Naive thymus-derived CD8-positive, alpha-beta T cell (primary cell): ENCODE measurements at regions not wholly inside any gene's neighbourhood (a gene's known extent, or its start where the extent isn't known, plus 50 kb on each side); places are given as distances from the start of the nearest gene placed in this dataset.

Experiments used
- ATAC-seq, 2 donors: fragments of 150-1000 bp; cut with Tn5 transposase in 1 of 2; sonication (Bioruptor Pico), chemical (Tn5 transposase) in 1 of 2; 1 replicate in 1 of 2; 2 replicates in 1 of 2; pipeline ENCODE4 v1.10.0; 2021; ENCODE audit warnings: mild to moderate bottlenecking in 2 of 2, moderate library complexity in 2 of 2
- POLR2A ChIA-PET: fragments of 350-600 bp; sonication (Branson Sonifier 250); formaldehyde crosslinking; loops from one replicate; lab custom pipeline; 2021; ENCODE audit warnings: antibody characterized with exemption; lab: Charles Lee
- DNase-seq, 10 donors: peaks; one replicate each; pipeline versions ENCODE4 v3.0.0 to v3.0.0-alpha.2; 2020 to 2022
- H3K27ac Mint-ChIP-seq, 10 donors: one replicate each; pipeline ENCODE4 v1.8.0; 2020 to 2022; ENCODE audit warnings: mild to moderate bottlenecking in 10 of 10, mixed read lengths in 10 of 10, moderate library complexity in 4 of 10, inconsistent platforms in 1 of 10
- H3K27me3 Mint-ChIP-seq, 5 donors: one replicate each; pipeline ENCODE4 v1.8.0; 2021 to 2022; ENCODE audit warnings: mixed read lengths in 5 of 5
- H3K36me3 Mint-ChIP-seq, 3 donors: one replicate each; pipeline ENCODE4 v1.8.0; 2020 to 2022; ENCODE audit warnings: mixed read lengths in 3 of 3, mild to moderate bottlenecking in 2 of 3, inconsistent platforms in 1 of 3
- H3K4me1 Mint-ChIP-seq, 4 donors: one replicate each; pipeline ENCODE4 v1.8.0; 2021 to 2022; ENCODE audit warnings: mixed read lengths in 4 of 4
- H3K4me3 Mint-ChIP-seq, 10 donors: one replicate each; pipeline ENCODE4 v1.8.0; 2020 to 2022; ENCODE audit warnings: mild to moderate bottlenecking in 10 of 10, mixed read lengths in 10 of 10, moderate library complexity in 6 of 10, inconsistent platforms in 1 of 10
- H3K9me3 Mint-ChIP-seq, 9 donors: one replicate each; pipeline ENCODE4 v1.8.0; 2020 to 2022; ENCODE audit warnings: mixed read lengths in 9 of 9, mild to moderate bottlenecking in 3 of 9, inconsistent platforms in 1 of 9, moderate library complexity in 1 of 9

DNA sequence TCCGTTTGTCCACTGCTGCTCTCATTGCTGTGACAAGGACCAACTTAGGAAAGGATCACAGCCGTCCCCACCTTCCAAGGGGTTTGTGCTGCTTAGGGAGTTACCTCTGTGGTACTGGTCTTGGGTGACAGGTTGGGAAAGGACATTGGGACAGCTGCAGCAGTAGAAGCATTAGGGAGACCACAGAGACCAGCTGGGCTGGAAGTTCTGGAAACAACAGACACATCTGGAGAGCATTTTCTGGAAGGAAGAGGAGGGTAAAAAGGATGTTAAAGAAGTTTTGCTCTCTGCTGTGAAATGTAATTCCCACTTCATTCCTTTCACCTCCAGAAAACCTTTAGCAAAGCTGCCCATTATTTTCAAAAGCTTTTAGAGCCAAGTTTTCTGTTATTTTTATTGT is 304.2 kb downstream of the LRFN2 start:
- Mint-ChIP-seq H3K4me3 (no peak overlapping the region), H3K27ac (no peak overlapping the region), H3K36me3 (no peaks in the 10 kb centered on the region), H3K9me3 (no peaks in the 10 kb centered on the region), H3K27me3 (peaks cover 9 to 52% (median 25%) of the 10 kb centered on the region in 5 donors), H3K4me1 (peaks cover 0 to 6% (median 2%) of the 10 kb centered on the region in 4 donors)
- no peak for DNase-seq
- POLR2A ChIA-PET = no interaction called here
- ATAC-seq = no peak

DNA sequence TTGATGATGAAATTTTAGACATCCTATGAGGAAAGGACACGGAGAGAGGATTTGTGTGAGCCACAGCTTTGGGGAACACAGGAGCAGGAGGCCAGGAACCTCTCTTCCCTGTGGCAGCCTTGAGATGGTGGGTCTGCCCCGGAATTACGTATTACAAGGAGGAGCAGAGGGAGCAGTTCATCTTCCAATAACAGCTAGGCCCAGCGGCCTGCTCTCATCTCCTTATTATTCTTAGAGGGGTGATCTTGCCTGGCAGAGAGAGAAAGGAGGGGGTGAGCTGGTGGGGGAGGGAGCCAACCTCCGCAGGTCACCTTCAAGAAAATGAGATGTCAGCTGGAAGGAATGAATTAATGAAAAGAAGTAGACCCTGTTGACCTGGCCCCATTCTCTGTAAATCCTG is 305.8 kb downstream of the LRFN2 start:
- H3K9me3 Mint-ChIP-seq = no peaks in the 10 kb centered on the region
- H3K36me3 Mint-ChIP-seq = no peaks in the 10 kb centered on the region
- peaks cover 9 to 37% (median 20%) of the 10 kb centered on the region in 5 donors for H3K27me3 Mint-ChIP-seq
- DNase-seq = no peak
- POLR2A ChIA-PET = no interaction called here
- H3K27ac Mint-ChIP-seq = peak overlapping the region in 1 of 10 donors; percentile 30
- no peak for ATAC-seq
- no peak overlapping the region for H3K4me3 Mint-ChIP-seq
- H3K4me1 Mint-ChIP-seq = peaks cover 0 to 6% (median under 1%) of the 10 kb centered on the region in 4 donors

DNA sequence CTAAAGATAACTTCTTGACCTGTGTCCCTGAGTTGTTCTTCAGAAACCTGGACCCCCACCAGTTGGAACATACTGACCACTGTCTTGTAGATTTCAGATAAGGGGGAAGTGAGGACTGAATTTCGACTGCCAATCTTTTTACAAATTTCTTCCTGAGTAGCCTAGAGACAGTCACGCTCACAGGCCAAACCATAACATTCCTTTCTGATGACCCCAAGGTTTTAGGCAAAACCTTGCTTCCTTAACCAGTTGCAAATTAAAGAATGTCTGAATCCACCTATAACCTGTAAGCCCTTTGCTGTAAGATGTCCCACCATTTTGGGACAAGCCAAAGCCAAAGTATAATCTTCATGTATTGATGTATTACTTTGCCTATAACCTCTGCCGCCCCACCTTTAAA is 306.9 kb downstream of the LRFN2 start:
- ATAC-seq (no peak), DNase-seq (no peak)
- Mint-ChIP-seq H3K36me3 (no peaks in the 10 kb centered on the region), H3K4me1 (no peaks in the 10 kb centered on the region), H3K4me3 (no peak overlapping the region), H3K27me3 (peaks cover 3 to 34% (median 12%) of the 10 kb centered on the region in 5 donors), H3K27ac (no peak overlapping the region), H3K9me3 (no peaks in the 10 kb centered on the region)
- POLR2A ChIA-PET = no interaction called here

DNA sequence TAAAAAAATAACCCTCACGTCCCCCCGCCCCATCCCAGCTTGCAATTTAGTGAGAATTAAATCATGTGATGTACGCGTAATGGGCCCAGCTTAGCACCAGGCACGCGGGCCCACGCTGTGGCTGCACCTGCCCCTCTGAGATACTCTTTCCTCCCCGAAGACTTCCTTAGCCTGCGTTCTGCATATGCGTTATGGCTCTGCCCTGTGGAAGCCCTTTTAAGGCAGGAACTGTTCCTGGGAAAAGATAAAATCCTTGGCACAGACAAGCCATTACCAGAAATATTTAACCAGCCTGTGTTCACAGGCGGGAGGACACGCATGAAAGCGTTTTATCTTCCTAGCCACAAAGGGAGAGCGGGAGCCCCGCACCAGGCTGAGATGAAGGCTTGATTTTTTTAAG is 311.0 kb downstream of the LRFN2 start:
- no peaks in the 10 kb centered on the region for H3K36me3 Mint-ChIP-seq
- DNase-seq (no peak), ATAC-seq (no peak)
- no peak overlapping the region for H3K4me3 Mint-ChIP-seq
- peaks cover 2 to 22% (median 6%) of the 10 kb centered on the region in 5 donors for H3K27me3 Mint-ChIP-seq
- no peaks in the 10 kb centered on the region for H3K9me3 Mint-ChIP-seq
- H3K27ac Mint-ChIP-seq = no peak overlapping the region
- no peaks in the 10 kb centered on the region for H3K4me1 Mint-ChIP-seq
- POLR2A ChIA-PET = no interaction called here

DNA sequence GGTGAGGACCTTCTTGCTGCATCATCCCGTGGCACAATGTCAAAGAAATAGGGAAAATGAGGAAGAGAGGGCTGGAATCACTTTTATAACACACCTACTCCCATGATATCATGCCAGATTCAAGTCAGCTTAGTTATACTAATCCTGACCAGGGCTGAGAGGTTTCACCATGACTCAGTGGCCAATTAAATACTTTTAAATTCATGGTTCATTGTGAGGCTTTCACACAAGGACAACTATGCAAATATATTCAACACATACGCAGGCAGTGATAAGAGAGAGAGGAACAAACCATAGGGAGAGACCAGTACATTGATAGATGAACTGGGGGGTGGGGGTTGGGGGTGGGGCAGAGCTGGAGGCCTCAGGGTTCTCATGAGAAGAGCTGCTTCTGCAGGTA is 313.1 kb downstream of the LRFN2 start:
- peak overlapping the region in 1 of 10 donors; percentile 28 for H3K27ac Mint-ChIP-seq

DNA sequence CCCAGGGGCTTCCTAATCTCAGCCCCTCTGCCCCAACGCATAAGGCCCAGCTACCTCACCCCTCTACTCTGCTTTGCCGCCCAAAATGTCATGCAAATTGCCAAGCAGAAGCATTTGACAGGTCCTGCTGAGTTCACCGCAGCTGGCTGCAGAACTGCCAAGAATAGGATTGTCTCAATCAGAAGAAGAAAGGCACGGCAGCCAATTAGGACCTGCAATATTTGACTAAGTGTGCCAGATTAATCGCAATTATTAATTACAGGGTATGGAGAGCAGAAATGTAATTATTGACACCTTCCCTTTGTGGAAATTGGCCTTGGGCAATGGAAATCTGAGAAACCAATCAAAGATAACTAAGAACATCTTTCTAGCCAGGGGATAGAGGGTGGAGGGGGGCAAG is 318.6 kb downstream of the LRFN2 start:
- H3K36me3 Mint-ChIP-seq = no peaks in the 10 kb centered on the region
- H3K27me3 Mint-ChIP-seq = peaks cover 0 to 24% (median 15%) of the 10 kb centered on the region in 5 donors
- ATAC-seq (no peak), DNase-seq (no peak)
- no peaks in the 10 kb centered on the region for H3K9me3 Mint-ChIP-seq
- no peak overlapping the region for H3K27ac Mint-ChIP-seq
- POLR2A ChIA-PET = no interaction called here
- no peaks in the 10 kb centered on the region for H3K4me1 Mint-ChIP-seq
- no peak overlapping the region for H3K4me3 Mint-ChIP-seq

More for the DNA sequence above, 313.1 kb downstream of the LRFN2 start:
- no peak for ATAC-seq
- Mint-ChIP-seq H3K4me3 (no peak overlapping the region), H3K27me3 (peaks cover 3 to 30% (median 16%) of the 10 kb centered on the region in 5 donors), H3K4me1 (no peaks in the 10 kb centered on the region), H3K36me3 (no peaks in the 10 kb centered on the region), H3K9me3 (no peaks in the 10 kb centered on the region)
- POLR2A ChIA-PET = no interaction called here
- DNase-seq = no peak

DNA sequence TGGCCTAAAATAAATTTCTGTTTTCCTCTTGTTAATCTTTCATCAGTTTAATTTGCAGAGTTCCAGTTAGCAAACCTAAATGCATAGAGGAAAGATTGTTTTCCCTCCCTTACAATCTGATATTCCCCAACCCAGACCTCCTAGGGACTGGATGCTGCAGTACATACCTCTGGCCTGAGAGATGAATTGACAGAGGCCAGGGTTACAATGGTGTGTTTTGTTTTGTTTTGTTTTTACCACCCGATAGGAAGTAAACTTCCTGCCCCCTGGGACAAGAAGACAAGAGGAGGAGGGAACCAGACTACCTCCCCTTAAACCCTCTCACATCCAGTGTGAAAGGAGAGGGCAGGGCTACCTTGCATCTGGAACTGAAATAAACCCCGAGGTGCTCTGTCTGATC is 319.0 kb downstream of the LRFN2 start:
- H3K27ac Mint-ChIP-seq = no peak overlapping the region
- POLR2A ChIA-PET = no interaction called here
- H3K9me3 Mint-ChIP-seq = no peaks in the 10 kb centered on the region
- no peak overlapping the region for H3K4me3 Mint-ChIP-seq
- peaks cover 0 to 20% (median 11%) of the 10 kb centered on the region in 5 donors for H3K27me3 Mint-ChIP-seq
- ATAC-seq (no peak), DNase-seq (no peak)
- H3K36me3 Mint-ChIP-seq = no peaks in the 10 kb centered on the region
- H3K4me1 Mint-ChIP-seq = no peaks in the 10 kb centered on the region

DNA sequence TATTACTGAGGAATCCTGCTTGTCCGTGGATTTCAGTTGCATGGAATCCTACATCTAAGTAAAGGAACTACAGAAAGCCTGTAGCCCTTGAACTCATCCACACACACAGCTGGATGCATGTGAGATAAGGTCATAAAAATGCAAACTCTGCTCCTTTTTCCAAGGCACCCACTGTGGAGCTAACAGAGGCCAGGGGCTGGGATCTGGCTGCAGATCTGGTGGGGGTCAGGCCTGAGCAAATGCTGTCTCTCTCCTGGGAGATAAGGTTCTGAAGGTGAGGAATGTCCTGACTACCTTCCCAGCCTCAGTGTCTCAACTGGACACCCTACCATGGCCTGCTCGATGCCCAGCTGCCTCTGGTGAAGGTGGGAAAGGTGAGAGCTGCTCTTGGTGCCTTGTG is 321.5 kb downstream of the LRFN2 start:
- ATAC-seq = no peak
- peaks cover 0 to 3% (median 0%) of the 10 kb centered on the region in 4 donors for H3K4me1 Mint-ChIP-seq
- no peak overlapping the region for H3K27ac Mint-ChIP-seq
- no peaks in the 10 kb centered on the region for H3K36me3 Mint-ChIP-seq
- POLR2A ChIA-PET = interaction anchor here (0.7 kb wide), 1 partner anchor 78 kb away, joined by 3 read pairs; no protein-coding TSS in a partner anchor
- H3K27me3 Mint-ChIP-seq = peaks cover 0 to 27% (median 17%) of the 10 kb centered on the region in 5 donors
- H3K9me3 Mint-ChIP-seq = peaks cover 0 to 4% (median 0%) of the 10 kb centered on the region in 9 donors
- no peak overlapping the region for H3K4me3 Mint-ChIP-seq
- no peak for DNase-seq

DNA sequence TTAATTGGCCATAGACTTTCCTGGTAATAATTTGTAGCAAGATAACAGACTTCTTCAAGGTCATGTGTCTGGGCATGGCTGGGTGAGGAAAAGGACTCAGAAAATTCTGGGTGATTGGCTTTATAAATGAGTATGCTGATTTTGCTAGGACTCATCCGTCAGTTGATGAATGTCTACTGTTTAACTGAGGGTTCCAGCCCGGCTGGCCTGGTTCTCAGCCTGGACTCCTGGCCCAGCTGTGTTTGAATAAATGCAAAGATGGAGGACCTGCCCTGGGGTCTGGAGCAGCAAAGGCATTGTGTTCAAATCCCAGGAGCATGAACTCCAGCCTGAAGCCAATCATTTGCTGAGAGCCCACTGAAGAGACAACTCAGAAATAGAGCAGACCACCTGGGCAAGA is 323.2 kb downstream of the LRFN2 start:
- peaks cover 0 to 3% (median 0%) of the 10 kb centered on the region in 4 donors for H3K4me1 Mint-ChIP-seq
- peaks cover 0 to 7% (median 0%) of the 10 kb centered on the region in 9 donors for H3K9me3 Mint-ChIP-seq
- ATAC-seq (no peak), DNase-seq (no peak)
- no peak overlapping the region for H3K4me3 Mint-ChIP-seq
- no peak overlapping the region for H3K27ac Mint-ChIP-seq
- POLR2A ChIA-PET = no interaction called here
- no peaks in the 10 kb centered on the region for H3K36me3 Mint-ChIP-seq
- H3K27me3 Mint-ChIP-seq = peaks cover 0 to 22% (median 8%) of the 10 kb centered on the region in 5 donors

DNA sequence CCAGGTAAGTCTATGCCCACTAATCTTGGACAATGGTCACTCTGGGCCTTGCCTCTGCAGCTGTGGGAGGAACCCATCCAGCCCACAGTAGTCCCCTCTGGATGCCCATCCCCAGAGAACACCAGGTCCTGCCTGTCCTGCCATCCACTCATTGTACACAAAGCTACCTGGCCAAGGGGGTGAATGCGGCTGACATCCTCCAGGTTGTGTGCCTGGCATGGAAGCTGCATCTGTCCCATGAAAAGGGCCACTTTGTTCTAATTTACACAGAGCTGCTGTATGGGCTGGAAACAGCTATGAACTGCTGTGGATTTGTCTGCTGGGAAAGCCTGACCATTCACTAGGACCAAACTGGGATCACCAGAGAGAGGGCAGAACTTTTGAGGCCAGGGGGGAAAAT is 324.8 kb downstream of the LRFN2 start:
- H3K27ac Mint-ChIP-seq = no peak overlapping the region

DNA sequence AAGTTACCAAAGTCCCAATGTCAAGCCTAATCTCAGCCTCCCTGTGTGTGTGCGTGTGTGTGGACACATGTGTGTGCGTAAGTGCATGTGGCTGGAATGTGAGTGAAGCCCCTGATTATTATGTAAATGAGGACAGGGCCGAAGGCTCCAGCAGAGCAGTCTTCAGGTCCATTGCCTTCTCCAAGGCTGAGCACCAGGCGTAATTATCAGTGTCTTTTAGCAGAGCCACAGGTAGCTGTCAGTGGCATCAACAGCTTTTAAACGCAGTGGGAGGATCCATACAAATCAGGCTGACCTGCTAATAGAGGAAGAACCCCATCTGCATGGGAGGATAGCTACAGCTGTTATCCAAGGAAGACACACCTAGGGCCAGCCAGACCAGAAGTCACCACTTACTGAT is 324.3 kb upstream of the MOCS1 start:
- Mint-ChIP-seq H3K27ac (no peak overlapping the region), H3K36me3 (no peaks in the 10 kb centered on the region), H3K27me3 (peaks cover 0 to 38% (median 11%) of the 10 kb centered on the region in 5 donors), H3K4me1 (peaks cover 0 to 3% (median 0%) of the 10 kb centered on the region in 4 donors), H3K4me3 (no peak overlapping the region), H3K9me3 (peaks cover 0 to 7% (median 0%) of the 10 kb centered on the region in 9 donors)
- POLR2A ChIA-PET = no interaction called here
- ATAC-seq (no peak), DNase-seq (no peak)

More for the DNA sequence above, 324.8 kb downstream of the LRFN2 start:
- POLR2A ChIA-PET = no interaction called here
- no peak for DNase-seq
- Mint-ChIP-seq H3K4me3 (no peak overlapping the region), H3K36me3 (no peaks in the 10 kb centered on the region), H3K9me3 (peaks cover 0 to 7% (median 0%) of the 10 kb centered on the region in 9 donors), H3K27me3 (peaks cover 0 to 24% (median 16%) of the 10 kb centered on the region in 5 donors), H3K4me1 (peaks cover 0 to 3% (median 0%) of the 10 kb centered on the region in 4 donors)
- ATAC-seq = no peak

DNA sequence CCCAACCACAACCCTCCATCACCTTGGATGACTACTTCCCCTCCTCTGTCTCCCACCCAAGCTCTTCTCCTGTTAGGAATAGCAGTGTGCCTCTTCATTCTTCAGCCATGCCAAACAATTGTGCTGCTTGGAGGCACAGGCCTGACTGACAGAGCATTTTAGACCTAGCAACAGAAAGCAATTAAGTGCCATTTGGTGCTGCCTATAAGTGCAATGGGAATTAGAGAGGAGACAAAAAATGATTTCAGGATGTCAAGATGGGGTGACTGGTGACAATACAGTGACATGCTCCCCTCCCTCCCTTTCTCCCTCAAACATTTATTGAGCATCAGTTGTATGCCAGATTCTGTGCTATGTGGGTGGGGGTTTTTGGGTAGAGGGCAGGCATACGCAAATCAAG is 322.6 kb upstream of the MOCS1 start:
- Mint-ChIP-seq H3K27ac (no peak overlapping the region), H3K4me1 (no peaks in the 10 kb centered on the region), H3K27me3 (peaks cover 0 to 38% (median 8%) of the 10 kb centered on the region in 5 donors), H3K9me3 (peaks cover 0 to 7% (median 0%) of the 10 kb centered on the region in 9 donors), H3K36me3 (no peaks in the 10 kb centered on the region), H3K4me3 (no peak overlapping the region)
- ATAC-seq (no peak), DNase-seq (no peak)
- POLR2A ChIA-PET = no interaction called here

DNA sequence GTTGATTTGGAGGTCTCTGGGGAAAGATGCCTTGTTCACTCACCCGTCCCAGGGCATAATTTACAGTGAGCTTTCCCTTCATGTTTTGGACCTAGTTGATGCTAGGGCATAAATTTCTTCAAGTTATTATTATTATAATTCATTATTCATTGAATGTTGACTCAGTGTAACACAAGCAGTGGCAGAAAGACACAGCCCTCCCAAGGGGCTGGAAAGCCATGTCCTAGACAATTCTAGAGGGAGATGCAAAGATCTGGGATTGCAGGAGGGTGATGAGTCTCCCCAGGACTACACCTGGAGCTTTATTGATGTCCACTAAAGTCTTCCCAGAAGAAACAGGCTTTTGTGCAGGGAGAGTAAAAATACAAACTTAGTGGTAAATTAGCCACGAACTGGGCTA is 322.0 kb upstream of the MOCS1 start:
- H3K4me3 Mint-ChIP-seq = no peak overlapping the region
- H3K36me3 Mint-ChIP-seq = no peaks in the 10 kb centered on the region
- peaks cover 0 to 7% (median 0%) of the 10 kb centered on the region in 9 donors for H3K9me3 Mint-ChIP-seq
- ATAC-seq = no peak
- DNase-seq = no peak
- peaks cover 0 to 38% (median 10%) of the 10 kb centered on the region in 5 donors for H3K27me3 Mint-ChIP-seq
- no peaks in the 10 kb centered on the region for H3K4me1 Mint-ChIP-seq
- POLR2A ChIA-PET = no interaction called here
- H3K27ac Mint-ChIP-seq = no peak overlapping the region

DNA sequence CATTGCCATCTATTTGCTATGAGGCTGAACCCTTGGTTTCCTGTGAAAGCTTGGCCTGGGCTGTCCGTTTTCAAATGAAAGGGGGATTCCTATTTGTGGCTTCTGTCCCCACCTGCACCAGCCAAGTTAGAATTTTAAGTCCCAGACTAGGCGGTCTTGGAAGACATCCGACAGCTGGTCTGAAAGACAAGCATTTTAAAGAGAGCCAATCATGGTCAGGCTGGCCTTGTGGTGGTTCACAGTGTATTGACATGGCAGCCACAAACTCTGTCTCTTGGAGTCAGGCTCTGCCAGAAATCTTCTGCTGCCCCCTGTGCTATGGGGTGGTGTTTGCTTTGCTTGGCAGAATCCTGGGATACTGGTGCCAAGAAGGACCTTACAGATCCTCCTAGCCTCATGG is 319.2 kb upstream of the MOCS1 start:
- Mint-ChIP-seq H3K4me1 (no peaks in the 10 kb centered on the region), H3K4me3 (no peak overlapping the region), H3K9me3 (no peaks in the 10 kb centered on the region), H3K36me3 (no peaks in the 10 kb centered on the region), H3K27me3 (peaks cover 0 to 52% (median 13%) of the 10 kb centered on the region in 5 donors), H3K27ac (no peak overlapping the region)
- DNase-seq (no peak), ATAC-seq (no peak)
- POLR2A ChIA-PET = no interaction called here
